ENCODE measurements at regions not wholly inside any gene's neighbourhood (a gene's known extent, or its start where the extent isn't known, plus 50 kb on each side); places are given as distances from the start of the nearest gene placed in this dataset.

DNA sequence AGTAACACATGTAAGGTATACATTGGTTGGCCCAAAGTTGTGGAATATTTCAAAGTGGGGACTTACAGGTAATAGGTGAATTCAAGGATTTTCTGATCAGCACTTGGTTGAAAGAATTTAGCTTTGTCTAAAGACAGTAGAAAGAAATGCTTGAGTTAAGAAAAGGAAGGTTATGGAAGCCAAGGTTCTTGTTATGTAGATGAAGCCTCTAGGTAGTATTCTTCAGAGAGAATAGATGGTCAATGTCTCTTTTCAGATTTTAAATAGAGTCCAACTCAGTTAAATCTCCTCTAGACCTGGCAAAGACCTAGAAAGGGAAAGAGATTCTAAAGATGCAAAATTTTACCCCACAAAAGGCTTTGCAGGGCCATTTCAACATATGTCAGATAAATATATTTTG lies 157.4 kb downstream of the ANKRD30B start:
- no peak for DNase-seq (ENCODE audit: low read depth in 2 of 2)

DNA sequence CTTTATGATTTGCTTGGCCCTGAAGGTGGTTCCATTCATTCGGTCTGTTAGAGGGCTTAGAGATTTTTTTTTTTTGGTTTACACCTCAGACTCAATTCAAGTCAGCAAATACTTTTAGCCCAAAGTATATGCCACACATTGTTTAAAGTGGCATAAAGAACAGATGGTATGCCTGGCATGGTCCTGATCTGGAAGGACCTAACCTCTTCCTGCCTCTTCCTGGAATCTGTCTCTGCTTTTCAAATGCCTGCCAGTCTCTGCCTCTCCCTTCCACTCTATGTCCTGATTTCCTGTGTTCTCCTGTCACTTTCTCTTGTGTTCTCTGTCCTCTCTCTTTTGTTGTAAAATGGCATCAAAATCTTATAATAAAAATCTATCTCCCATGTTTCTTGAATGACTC lies 158.0 kb downstream of the ANKRD30B start:
- no peak for DNase-seq (ENCODE audit: low read depth in 2 of 2)

DNA sequence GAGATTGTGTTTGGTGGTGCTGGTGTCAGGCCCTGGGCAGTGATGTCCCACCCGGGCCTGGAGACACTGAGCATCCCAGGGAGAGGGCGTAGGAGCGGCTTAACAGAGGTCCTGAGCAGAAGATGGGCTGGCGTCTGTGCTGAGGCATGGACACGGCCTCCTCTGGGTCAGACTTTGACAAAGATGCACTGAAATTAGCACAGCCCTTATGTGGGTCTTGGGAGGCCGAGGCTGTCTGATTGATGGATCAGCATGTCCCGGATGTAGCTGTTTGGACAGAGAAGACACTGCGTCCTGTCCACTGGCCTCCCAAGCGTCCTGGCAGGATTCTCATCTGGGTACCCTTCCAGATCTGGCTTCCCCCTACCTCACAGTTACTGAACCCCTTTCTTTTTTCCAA lies 159.4 kb downstream of the ANKRD30B start:
- DNase-seq (ENCODE audit: low read depth in 2 of 2) = no peak

DNA sequence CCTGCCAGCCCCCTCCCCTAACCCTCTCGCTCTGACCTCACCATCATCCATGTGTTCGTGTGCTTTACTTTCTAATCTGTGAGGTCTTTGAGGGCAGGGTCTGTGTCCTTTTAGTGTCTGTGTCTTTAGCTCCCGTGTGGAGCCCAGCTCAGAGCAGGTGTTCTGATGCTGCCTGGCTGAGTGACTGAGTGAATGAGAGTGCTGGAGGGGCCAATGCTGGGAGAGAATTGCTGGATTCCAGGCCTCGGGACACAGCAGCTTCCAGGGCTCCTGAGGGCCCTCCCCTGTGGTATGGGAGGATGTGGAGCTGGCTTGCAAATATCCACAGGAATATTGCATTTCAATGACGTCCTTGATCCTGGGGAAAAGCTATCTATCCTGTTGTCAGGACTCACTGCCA lies 160.6 kb downstream of the ANKRD30B start:
- DNase-seq (ENCODE audit: low read depth in 2 of 2) = no peak

DNA sequence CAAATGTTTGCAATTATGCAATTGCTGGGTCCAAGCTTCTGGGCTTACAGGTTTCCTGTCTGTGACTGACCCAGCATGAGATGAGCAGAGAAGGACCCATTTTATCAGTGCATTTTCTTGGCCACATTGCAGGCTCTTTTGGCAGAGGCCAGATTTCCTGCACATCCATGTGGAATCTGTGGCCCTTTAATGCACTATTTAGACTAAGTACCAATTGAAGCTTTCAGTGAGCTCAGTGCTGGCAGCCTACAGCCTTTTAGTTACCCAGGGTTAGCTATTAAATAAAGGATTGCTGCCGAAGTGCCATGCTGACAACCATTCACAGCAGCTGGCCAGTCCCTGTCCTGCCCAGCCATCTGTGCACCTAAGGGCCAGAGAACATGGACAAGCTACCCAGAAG lies 165.0 kb downstream of the ANKRD30B start:
- no peak for DNase-seq (ENCODE audit: low read depth in 2 of 2)

- DNase-seq (ENCODE audit: low read depth in 2 of 2) = no peak
These were observed 166.1 kb downstream of the ANKRD30B start for GRCh38 chr18:14914121-14914520.

GRCh38 chr18:14914771-14915170 lies 166.8 kb downstream of the ANKRD30B start:
- DNase-seq (ENCODE audit: low read depth in 2 of 2) = no peak

- no peak for DNase-seq (ENCODE audit: low read depth in 2 of 2)
These were observed 168.2 kb downstream of the ANKRD30B start for GRCh38 chr18:14916181-14916580.

DNA sequence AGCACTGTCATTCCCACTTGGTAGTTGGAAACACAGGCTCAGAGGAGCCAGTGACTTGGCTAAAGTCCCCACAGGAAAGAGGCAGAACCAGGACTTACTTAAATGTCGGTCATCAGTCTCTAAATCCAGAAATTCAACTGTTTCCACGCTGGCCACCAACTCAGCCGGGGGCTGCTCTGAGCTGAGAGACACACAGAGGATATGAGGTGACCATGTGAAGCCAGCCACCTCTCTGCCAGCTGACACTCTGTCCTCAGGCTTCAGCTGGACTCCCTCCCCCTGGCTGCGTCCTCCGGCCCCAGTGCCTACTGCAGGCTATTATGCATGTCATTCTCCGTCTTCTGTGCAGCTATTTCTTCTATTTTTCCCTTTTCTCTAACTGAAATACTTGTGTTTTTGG lies 168.9 kb downstream of the ANKRD30B start:
- DNase-seq (ENCODE audit: low read depth in 2 of 2) = no peak

GRCh38 chr18:14917311-14917710 lies 169.3 kb downstream of the ANKRD30B start:
- DNase-seq (ENCODE audit: low read depth in 2 of 2) = no peak

- no peak for DNase-seq (ENCODE audit: low read depth in 2 of 2)
These were observed 171.7 kb downstream of the ANKRD30B start for GRCh38 chr18:14919666-14920065.

DNA sequence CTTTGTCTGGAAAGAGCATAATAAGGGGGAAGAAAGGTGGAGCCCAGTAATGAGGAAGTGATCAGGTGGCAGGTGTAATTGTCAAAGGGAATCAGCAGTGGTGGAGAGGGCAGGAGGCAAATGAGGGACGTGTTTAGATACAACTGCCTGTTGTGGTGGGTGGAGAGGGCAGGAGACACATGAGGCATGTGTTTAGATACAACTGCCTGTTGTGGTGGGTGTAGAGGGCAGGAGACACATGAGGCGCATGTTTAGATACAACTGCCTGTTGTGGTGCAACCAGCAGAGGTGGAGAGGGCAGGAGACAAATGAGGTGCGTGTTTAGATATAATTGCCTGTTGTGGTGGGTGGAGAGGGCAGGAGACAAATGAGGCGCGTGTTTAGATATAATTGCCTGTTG lies 173.1 kb downstream of the ANKRD30B start:
- no peak for DNase-seq (ENCODE audit: low read depth in 2 of 2)

DNA sequence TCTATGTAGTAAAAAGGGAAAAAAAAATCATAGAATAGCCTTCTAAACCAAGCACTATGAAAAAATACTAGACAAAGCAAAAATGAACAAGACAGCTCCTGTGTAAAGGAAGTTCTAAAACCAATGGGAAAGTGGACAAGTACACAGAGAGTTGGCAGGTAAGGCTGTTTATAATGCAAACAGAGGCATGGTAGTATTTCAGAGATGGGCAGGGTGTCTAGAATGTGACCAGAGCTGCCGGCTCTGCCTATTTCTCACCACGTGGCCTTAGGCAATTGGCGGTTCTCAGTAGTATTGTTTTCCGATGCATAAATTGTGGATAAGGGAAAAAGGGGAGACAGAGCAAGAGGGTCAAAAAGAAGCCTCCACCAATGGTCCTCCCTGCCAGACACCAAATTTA lies 173.6 kb downstream of the ANKRD30B start:
- DNase-seq (ENCODE audit: low read depth in 2 of 2) = no peak

DNA sequence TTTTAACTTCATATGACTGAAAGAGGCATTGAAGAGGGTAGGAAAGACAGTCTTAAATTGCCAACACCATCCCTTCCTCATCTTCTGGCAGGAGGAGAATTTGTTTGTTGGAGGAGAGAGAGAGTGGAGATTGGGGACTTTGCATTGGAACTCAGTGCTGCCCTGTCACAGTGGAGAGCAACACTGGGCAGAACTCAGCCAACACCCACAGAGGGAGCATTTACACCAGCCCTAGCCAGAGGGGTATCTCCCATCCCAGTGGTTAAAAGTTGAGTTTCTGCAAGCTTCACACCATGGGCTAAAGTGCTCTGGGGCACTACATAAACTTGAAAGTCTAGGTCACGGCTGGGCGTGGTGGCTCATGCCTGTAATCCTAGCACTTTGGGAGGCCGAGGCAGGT lies 174.1 kb downstream of the ANKRD30B start:
- no peak for DNase-seq (ENCODE audit: low read depth in 2 of 2)

GRCh38 chr18:14922965-14923565 lies 175.1 kb downstream of the ANKRD30B start:
- no peak for DNase-seq (ENCODE audit: low read depth in 2 of 2)

- DNase-seq (ENCODE audit: low read depth in 2 of 2) = no peak
These were observed 176.3 kb downstream of the ANKRD30B start for GRCh38 chr18:14924226-14924625.

- DNase-seq (ENCODE audit: low read depth in 2 of 2) = no peak
These were observed 177.3 kb downstream of the ANKRD30B start for GRCh38 chr18:14925281-14925709.

DNA sequence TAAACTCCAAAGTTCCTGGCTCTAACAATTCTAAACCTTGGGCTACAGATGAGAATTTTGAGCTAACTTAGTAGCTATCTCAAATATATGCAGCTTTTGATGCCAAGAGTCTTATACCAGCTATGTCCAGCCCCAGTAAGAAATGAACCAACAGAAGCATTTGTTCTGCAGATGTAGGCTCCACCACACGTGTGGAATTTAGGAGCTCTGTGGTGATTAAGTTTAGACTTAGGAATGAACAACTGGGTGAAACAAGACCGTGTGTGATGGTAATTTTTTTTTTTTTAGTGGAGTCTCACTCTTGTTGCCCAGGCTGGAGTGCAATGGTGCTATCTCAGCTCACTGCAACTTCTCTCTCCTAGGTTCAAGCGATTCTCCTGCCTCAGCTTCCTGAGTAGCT lies 179.7 kb downstream of the ANKRD30B start:
- DNase-seq (ENCODE audit: low read depth in 2 of 2) = no peak

GRCh38 chr18:14928396-14928795 lies 180.4 kb downstream of the ANKRD30B start:
- DNase-seq (ENCODE audit: low read depth in 2 of 2) = no peak

DNA sequence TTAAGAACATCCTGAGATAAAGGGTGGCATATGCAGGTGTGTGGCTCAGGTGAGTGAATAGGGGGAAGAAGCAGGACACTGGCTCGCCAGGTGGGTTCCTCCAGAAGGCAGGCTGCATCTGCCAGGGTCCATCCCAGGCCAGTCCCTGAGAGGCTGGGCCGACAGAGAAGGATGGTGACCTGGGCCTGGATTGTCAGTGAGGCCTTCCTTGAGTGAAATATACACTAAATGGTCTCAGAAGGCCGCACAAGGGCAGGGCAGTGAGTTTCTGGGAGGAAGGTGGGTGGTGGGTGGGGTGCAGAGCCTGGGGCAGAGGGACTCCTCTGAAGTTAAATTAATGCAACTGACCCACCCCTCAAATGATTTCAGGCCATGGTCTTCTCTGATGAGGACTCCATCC lies 182.1 kb downstream of the ANKRD30B start:
- DNase-seq (ENCODE audit: low read depth in 2 of 2) = no peak

GRCh38 chr18:14930576-14930975 lies 182.6 kb downstream of the ANKRD30B start:
- DNase-seq (ENCODE audit: low read depth in 2 of 2) = no peak

GRCh38 chr18:14933049-14933851 lies 185.3 kb downstream of the ANKRD30B start:
- DNase-seq (ENCODE audit: low read depth in 2 of 2) = no peak

- no peak for DNase-seq (ENCODE audit: low read depth in 2 of 2)
These were observed 186.0 kb downstream of the ANKRD30B start for GRCh38 chr18:14933964-14934363.

DNA sequence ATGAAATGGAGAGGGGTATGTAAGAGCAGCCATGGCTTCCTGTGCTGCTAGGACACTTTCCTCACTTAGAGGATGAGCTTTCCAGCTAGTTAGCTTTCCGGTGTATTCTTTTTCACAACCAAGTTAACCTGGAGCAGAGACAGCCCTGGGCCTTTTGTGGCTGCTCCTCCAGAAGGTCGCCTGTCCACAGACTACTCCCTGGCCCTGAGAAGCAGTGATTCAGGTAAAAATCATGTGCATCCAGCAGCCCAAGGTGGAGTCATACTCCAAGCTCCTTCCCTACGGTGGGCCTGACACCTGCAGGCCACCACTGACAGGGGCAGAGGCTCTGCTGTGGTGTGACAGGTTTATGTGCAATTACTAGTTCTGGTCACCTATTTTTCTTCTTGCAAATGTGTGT lies 187.2 kb downstream of the ANKRD30B start:
- no peak for DNase-seq (ENCODE audit: low read depth in 2 of 2)

Data from stimulated activated CD4-positive, alpha-beta T cell treated with anti-CD3 and anti-CD28 coated beads, Interleukin-12 subunit alpha, Interleukin-12 subunit beta, amount 100 ng/mL, for 24 hours (primary cell).